ENCODE measurements at regions not wholly inside any gene's neighbourhood (a gene's known extent, or its start where the extent isn't known, plus 50 kb on each side); places are given as distances from the start of the nearest gene placed in this dataset.

DNA sequence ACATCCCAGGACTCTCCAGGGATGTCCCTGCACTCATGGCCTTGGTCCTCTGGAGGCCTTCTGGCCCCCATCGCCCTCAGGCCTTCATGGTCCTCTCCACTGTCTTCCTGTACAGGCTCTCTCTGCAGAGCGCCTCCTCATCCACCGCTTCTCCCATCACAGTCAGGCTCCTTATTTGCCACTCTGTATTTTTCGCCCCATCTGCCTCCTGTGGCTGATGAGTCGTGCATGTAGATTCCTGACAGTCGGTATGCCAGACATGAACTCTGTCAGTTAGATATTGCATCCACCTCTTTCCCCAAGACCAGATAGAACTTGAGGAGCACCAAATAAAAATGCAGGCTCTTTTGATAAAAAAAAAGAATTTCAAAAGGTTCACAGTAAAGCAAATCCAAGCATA, 362.8 kb downstream of the IRX1 start:
- DNase-seq (ENCODE audit: low read depth, low spot score): no peak
- H3K4me3 ChIP-seq (ENCODE audit: low read depth, low read length): no peak overlapping the region
- TF ChIP-seq CTCF (IDR thresholded peaks at IDR 0.05; ENCODE audit: low read depth, low read length): no peak
- in situ Hi-C loops (cut with HindIII; ENCODE audit: low sequenced_read_pairs): no loop called here

GRCh38 chr5:3962113-3962512, 366.5 kb downstream of the IRX1 start:
- TF ChIP-seq CTCF (IDR thresholded peaks at IDR 0.05; ENCODE audit: low read depth, low read length): no peak
- no peak for DNase-seq (ENCODE audit: low read depth, low spot score)
- in situ Hi-C loops (cut with HindIII; ENCODE audit: low sequenced_read_pairs): no loop called here
- H3K4me3 ChIP-seq (ENCODE audit: low read depth, low read length): no peak overlapping the region

DNA sequence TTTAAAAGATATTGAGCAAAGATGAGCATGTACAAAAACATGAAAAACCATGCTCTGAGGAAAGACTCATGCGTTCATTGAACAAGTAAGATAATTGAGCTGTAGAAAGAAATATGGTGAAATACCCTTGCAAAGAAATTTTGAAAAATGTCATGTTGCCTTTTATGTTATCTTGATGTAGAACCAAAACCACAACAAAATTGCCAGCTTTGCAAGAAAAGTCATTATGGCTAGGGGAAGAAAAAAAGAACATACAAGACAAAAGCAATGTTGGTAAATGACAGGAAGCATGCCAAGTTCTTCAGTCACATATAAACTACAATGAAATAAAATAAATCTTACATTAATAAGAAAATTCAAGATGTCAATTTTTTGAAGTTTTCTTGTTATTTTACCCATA, 368.0 kb downstream of the IRX1 start:
- in situ Hi-C loops (cut with HindIII; ENCODE audit: low sequenced_read_pairs): no loop called here
- TF ChIP-seq CTCF (IDR thresholded peaks at IDR 0.05; ENCODE audit: low read depth, low read length): no peak
- H3K4me3 ChIP-seq (ENCODE audit: low read depth, low read length): no peak overlapping the region
- no peak for DNase-seq (ENCODE audit: low read depth, low spot score)

GRCh38 chr5:3980156-3980555, 384.5 kb downstream of the IRX1 start:
- DNase-seq (ENCODE audit: low read depth, low spot score): no peak
- H3K4me3 ChIP-seq (ENCODE audit: low read depth, low read length): no peak overlapping the region
- in situ Hi-C loops (cut with HindIII; ENCODE audit: low sequenced_read_pairs): no loop called here
- TF ChIP-seq CTCF (IDR thresholded peaks at IDR 0.05; ENCODE audit: low read depth, low read length): no peak

- TF ChIP-seq CTCF (IDR thresholded peaks at IDR 0.05; ENCODE audit: low read depth, low read length): no peak
- no peak for DNase-seq (ENCODE audit: low read depth, low spot score)
- no peak overlapping the region for H3K4me3 ChIP-seq (ENCODE audit: low read depth, low read length)
- in situ Hi-C loops (cut with HindIII; ENCODE audit: low sequenced_read_pairs): no loop called here
These were observed 392.2 kb downstream of the IRX1 start for GRCh38 chr5:3987867-3988266.

DNA sequence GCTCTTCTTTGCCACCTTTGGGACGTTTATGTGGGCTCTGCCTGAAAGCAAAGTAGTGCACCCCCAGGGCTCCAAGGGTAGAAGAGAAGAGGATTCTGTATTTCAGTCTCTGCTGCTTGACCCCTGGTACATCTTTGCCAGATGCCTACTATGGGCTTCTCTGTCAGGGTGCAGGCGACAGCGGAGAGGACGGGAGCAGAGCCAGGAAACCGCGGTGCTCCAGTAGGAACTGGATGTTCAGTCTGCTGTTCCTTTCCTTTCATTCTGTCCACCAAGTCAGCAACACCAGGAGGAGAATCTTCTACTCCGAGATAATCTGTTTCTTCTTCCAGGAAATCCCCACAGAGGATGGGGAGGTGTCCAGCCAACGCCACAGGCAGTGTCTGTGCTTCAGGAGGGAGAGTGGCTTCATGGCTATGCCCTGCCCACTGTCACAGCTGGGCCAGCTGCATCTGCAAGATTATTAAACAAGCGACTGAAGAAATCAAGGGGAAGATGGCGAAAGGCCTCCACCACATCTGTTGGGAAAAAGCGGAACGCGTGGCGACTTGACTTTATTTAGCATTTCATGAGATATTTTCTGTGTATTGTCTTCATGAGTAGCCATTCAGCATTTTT, 398.3 kb downstream of the IRX1 start:
- TF ChIP-seq CTCF (IDR thresholded peaks at IDR 0.05; ENCODE audit: low read depth, low read length): no peak
- in situ Hi-C loops (cut with HindIII; ENCODE audit: low sequenced_read_pairs): no loop called here
- no peak overlapping the region for H3K4me3 ChIP-seq (ENCODE audit: low read depth, low read length)
- DNase-seq (ENCODE audit: low read depth, low spot score): no peak

- DNase-seq (ENCODE audit: low read depth, low spot score): no peak
- TF ChIP-seq CTCF (IDR thresholded peaks at IDR 0.05; ENCODE audit: low read depth, low read length): no peak
- no peak overlapping the region for H3K4me3 ChIP-seq (ENCODE audit: low read depth, low read length)
- in situ Hi-C loops (cut with HindIII; ENCODE audit: low sequenced_read_pairs): no loop called here
These were observed 399.0 kb downstream of the IRX1 start for GRCh38 chr5:3994628-3995027.

Measured in astrocyte of the spinal cord (primary cell).